NCI-H2107 treated with DMSO at 0.1 percent for 48 hours (cell line): ENCODE measurements at regions not wholly inside any gene's neighbourhood (a gene's known extent, or its start where the extent isn't known, plus 50 kb on each side); places are given as distances from the start of the nearest gene placed in this dataset.

Experiments
- DNase-seq: peaks from one replicate; lab custom pipeline; 2025; ENCODE audit not compliant: unreplicated experiment; lab: John Stamatoyannopoulos, UW

DNA sequence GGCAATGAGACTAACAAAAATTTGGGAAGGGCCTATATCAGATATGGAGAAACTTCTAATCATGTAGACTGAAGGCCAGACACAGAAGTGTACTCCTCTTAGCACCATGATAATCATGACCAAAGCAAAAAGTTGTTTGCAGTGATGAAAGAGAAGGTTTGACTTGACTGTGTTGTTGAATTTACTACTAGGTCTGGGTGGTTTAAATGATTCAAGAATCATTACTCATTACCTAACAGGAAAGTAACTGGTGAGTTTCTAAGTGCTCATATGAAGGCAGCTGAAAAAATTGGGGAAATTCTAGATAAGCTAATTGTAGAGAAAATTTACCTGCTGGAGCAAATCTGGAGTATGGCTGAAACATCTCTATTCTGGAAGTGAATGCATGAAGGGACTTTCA lies 451.5 kb upstream of the SORCS1 start:
- no peak for DNase-seq

DNA sequence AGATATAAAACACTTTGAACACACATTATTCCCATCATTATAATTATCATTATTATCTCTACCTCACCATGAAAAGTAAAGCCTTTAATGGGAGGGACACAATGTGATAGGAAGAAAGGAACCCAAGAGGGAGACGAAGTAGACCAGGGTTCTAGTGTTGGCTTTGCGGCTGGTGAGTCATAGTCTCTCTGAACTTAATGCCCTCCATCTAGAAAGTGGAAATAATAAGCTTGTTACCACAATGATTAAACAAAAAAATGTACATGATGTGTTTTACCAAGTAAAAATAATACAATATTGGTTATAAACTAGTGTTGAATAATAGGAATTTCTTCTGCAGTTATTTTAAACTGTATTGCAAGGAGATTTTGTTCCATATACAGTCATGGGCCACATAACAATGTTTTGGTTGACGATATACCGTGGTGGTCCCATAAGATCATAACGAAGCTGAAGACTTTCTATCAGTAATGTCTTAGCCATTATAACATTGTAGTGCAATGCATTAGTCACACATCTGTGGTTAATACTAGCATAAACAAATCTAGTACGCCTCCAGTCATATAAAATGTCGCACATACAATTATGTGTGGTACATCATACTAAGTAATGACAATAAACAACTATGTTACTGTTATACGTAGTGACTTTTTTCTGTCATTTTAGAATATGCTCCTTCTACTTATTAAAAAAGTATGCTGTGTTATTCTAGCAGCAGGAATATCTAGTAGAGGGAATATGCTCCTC lies 450.6 kb upstream of the SORCS1 start:
- DNase-seq, result no peak

DNA sequence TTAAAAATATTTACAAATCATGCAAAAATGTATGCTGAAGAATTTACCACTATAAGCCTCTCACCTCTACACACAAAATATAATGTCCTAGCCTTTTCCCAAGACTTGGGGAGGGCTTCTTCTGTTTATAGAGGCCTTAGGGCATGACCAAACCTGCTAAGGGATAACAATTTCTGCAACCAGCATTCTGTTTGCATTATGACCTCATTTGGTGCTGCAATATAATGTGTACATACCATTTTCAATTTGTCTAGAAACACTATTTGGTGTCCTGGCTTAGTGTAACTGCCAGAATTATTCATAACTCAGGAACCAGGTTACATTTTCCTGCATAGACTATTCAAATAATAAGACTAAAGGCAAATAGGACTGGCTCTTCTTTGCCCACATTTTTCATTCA lies 446.6 kb upstream of the SORCS1 start:
- DNase-seq, result no peak

DNA sequence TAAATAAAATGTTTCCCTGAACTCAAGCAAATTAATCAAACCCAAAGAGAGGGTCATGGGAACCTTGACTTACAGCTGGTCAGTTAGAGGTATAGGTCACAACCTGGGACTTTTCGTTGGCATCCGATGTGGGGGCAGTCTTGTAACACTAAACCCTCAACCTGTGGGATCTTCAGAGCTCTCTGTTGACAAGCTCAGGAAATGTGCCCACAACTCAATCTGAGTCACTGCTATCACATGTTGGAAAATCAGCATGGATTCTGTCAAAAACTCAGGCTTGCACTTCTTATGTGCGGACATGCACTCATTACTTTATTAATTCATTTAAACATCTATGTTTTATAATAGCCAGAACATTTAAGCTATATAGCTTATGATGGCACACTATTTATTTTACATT lies 424.6 kb upstream of the SORCS1 start:
- no peak for DNase-seq

DNA sequence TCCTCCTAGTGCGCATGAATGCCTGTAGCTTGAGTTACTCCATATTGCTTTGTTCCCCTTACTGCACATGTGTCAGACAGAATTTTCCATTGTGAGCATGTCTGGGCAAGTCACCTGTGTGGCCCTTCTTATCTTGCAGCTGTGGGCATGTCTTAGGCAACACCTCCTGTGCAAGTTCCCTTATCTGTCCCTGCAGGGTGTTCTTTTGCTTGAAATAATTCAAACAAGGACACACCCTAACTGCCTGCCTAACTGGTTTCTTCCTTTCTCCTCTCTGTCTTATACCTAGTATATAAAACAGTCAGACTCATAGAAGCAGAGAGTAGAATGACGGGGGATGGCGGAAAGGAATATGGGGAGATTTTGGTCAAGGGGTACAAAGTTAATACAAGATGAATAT lies 421.1 kb upstream of the SORCS1 start:
- no peak for DNase-seq

DNA sequence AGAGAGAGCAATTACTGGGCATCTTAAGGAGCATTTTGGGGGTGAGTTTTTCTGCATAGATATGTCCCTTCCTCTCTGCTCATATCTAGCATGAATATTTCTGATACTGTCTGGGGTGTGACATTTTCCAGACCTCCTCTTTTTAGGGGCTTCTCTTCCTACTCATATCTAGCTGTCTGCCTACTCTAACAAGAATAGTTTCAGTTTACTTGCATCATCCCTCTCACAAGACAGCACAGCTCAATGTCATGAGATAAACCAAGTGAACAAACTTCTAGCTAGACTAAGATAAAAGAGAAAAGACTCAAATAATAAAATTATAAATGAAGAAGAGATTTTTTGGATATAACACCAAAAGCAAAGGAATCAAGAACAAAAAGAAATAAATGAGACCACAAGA lies 419.5 kb upstream of the SORCS1 start:
- DNase-seq, result no peak

DNA sequence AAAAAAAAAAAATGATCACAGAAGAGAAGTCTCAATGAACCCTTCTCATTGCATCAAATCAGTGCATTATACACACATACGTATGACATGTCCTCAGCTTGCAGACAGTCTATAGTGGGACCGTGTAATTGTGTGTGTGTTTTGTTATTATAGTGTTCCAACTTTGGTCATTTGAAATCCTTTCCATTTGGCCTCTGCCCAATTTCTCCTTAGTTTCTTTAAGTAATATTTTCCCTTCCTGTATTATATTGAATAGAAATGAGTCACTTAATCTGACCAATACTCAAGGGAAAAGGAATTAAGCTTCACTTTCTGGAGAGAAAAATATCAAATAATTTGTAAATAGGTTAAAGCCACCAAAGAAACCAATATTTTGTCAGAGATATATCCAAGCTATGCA lies 415.5 kb upstream of the SORCS1 start:
- no peak for DNase-seq

DNA sequence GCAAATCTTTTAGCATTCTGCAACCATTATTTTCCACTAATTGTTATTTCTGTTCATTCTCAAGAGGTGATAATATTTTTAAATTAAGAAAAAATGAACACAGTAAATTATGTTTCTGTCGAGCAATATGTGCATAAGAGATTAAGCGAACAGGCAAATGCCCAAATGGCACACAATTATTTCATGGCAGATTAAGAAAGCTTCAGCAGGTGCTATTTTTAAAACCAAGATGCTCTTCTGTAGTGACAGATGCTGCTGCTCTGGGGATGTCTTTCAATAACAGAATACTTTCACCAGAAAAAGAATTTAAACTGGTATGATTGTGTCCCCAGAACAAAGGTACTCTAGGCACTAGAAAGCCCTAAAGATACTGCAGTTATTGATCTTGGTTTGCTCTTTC lies 412.7 kb upstream of the SORCS1 start:
- DNase-seq, result no peak

DNA sequence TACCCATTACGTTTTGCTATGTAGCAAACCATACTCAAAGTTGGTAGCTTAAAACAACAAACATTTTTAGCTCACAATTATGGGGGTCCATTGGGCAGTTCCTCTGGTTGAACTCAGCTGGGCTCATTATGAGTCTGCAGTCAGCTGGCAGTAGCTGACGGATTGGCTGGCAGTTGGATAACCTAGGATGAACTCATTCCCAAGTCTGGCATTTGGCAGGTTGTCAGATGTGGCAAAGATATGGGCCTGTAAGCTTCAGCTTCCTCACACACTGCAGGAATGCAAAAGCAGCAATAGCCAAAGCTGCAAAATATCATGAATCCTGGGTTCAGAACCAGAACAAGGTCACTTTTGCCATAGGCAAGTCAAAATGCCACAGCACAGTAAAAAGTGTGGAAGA lies 412.2 kb upstream of the SORCS1 start:
- DNase-seq, result no peak

DNA sequence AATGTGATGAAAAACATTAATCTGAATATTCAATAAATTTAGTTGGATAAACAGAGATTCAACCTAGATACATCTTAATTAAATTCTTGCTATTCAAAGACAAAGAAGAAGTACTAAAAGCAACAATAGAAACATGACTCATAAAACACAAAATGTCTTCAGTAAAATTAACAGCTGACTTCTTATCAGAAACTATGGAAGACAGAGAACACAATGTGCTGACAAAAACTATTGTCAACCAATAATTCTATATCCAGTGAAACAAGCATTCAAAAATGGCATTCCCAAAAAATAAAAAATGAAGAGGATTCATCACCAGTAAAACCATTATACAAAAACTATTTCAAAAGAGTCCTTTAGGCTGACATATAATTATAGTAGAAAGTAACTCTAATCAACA lies 400.5 kb upstream of the SORCS1 start:
- DNase-seq, result no peak

DNA sequence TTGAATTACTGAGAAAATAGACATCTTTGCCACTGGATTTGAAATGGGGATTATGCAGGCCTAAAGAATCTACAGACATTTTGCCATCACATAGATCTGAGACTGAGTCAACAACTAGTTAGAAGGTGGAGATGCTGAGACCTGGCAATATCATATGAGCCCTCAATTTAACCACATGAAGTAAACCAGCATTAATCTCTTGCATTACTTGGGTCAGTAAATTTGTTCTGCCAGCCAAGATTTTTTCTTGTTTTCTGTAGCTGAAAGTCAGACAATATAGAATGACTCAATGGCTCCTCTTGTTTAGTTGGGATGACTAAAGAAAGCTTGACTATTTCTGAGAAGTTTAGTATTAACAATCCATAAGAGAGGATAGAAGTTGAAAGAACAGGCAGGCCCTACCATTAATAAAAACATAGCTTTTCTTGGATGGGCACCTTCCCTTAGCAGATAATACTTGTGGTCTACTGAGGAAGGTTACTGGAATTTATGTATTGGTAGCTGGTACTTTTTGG lies 396.7 kb upstream of the SORCS1 start:
- no peak for DNase-seq

DNA sequence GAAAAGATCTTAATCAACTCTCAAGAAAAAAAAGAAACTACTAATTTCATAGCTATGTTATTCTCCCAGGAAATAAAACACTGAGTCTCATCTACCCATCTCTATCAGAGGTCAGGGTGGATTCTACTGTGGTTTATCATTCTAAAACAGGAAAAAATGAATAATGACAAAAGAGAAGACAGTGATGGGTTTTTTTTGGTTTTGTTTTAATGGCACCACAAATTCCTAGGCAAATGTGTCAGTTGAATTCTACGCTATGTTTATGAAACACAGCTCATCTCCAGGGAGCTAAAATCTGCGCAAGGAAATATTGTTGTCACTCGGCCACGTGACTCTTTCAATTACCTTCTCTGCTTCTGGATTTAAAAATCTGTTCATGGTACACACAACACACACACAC lies 393.4 kb upstream of the SORCS1 start:
- DNase-seq, result no peak

DNA sequence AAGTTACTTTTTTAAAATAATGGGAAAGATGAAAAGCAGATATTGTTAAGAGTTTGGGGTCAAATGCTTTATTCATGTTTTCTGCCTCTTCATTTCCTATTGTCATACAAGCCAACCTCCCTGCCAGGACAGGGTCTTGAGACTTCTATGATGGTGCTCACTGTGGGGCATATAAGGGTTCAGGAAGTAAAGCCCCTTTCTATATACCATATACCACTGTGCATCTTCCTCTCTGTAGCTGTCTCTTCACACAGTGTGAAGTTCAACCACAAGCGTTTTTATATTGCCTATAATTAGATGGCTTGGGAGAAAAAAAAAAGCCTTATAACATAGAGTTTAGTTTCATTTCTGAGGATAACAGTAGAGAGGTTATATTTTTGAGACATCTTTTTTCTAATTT lies 389.8 kb upstream of the SORCS1 start:
- no peak for DNase-seq

DNA sequence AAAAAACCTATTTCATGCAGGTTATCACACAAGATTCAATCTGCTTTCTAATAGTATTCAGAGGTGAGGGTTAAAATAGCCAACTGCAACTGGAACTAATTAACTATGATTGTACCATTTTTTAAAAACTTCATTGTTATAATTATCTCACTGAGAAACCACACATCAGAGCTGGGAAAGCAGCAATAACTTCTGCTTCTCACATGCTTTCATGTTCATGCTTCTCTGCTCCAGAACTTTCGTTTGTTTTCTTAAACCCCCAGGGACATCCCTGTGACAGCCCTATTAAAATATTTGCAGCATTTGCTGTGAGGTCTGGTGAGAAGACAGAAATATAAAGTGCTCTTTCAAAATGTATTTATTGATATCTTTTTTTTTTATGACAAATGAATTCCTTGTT lies 389.0 kb upstream of the SORCS1 start:
- DNase-seq, result no peak

DNA sequence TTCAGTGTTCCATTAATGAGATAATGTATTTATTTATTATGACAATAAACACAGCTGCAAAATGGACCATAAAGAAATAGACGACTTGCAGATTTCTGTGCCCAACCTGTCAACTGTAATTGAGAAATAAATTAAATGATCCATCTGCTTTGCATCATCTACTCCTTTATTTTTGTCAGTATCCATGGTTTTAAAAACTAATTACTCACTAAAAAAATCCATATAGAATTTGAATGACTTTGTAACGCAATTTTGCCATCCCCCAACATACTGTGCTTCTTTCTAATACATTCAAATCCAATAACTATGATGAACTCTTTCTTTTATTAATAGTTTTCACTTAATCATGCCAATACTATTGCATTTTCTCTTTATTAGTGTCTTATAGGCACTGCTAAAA lies 388.5 kb upstream of the SORCS1 start:
- no peak for DNase-seq

DNA sequence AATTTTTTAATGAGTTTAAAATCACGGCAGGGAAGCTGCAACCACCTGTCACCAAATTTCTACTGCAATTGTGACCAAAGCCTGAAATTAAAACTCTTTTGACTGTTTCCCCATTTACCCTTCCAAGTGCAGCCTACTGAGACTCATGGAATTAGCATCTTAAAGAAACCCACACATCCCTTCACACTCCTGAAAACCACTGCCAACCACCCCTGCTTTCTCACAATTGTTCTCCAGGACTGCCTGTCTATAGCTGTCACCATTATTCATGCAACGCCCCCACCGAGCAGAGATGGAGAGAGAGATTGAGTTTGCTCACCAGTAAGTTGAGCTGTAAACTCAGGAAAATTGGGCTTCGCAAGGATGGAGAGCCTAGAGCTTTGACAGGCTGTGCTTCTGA lies 383.8 kb upstream of the SORCS1 start:
- DNase-seq, result no peak

DNA sequence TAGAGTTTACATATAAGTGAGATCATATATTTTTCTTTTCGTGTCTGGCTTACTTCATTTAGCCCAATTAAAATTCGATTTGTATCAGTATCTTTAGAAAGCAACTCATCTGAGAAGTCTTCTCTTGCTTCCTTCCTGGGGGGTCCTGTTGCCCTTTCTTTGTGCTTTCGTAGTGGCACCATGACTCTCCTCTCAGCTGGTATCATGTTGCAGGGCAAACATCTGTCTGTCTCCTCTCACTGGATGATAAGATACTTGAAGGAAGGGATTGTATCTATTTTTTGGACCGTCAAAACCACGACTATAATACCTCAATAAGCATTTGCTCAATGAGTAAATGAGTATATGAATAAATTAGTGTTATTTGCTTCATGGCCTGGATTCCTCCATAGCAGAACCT lies 382.5 kb upstream of the SORCS1 start:
- no peak for DNase-seq

DNA sequence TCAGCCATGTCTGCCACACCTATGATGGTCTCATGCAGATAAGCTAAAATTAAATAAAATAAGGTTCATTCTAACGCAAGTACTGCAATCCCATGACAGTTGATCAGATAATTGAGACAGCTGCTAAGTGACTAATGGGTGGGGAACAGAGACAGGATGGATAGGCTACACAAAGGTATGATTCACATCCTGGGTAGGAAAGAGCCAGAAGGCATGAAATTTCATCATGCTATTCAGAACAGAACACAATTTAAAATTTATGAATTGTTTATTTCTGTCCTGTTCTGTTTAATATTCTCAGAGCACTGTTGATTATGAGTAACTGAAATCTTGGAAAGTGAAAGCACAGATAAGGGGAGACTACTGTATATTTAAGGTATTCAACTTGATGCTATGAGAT lies 381.8 kb upstream of the SORCS1 start:
- no peak for DNase-seq

DNA sequence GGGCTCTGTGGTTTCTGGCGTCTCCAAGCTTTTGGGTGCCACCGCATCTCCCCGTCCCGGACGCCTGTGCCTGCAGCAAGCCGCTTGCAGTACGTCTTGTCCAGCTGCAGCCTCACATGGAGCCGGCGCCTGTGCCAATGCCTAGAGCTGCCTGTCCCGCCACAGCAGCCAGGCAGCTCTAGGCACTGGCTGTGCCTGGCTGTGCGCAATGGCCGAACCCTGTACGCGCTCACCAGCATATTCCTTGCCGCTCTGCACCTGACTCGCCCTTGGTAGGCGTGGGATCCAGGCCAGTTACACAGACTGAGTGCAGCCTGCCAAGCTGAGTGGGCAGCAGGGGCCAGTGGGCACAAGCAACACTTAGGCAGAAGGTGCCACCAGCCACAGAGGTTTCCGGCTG lies 381.2 kb upstream of the SORCS1 start:
- DNase-seq, result no peak

DNA sequence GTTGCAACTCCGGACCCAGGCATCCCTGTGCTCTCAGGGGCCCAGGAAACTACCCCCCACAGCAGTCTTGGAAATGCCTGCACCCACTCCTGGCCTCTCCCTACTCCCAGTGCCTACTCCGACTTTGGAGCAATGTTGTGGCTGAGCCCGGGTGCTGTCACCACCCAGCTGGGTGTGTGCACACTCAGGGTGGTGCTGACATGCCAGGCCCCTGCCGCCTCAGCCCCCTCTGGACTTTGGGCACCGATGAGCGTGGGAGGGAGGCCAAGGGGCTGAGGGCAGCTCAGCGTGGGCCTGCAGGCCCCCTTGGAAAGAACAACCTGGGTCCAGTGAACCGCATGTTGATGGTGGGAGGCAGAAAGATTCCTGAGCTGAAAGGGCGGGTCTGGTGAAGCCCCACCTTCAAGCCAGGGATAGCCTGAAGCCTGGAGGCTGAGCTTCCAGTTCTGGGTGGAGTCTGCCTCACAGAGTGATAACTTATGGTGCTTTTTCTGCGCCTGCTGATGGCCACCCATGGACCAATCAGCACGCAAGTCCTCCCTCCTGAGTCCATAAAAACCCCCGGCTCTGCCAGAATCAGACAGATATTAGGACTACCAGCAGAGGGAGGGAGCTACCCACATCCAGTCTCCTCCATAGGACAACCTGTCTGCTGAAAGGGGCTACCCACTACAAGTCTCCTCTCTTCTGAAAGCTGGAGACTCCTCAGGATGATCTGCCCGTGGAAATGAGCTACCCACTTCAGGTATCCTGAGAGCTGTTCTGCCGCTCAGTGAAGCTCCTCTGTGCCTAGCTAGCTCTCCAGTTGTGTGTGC lies 380.4 kb upstream of the SORCS1 start:
- no peak for DNase-seq

DNA sequence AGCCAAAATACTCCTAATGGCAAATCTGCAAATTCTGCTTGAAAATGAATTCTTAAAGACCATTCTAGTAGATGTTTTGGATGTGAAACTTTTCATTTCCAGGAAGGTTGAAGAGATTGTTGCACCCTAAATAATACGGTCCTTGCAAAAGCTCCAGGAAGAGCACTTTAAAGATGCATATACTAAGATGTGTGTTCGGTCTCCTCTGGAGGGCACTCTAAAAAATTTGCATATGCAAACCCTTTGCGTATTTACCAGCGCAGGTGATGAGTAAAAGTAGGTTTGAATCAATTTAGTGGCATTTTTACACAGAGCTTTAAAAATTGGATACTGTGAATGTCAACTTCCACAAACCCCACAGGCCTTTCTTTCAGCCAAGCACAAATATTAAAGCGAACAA lies 378.1 kb upstream of the SORCS1 start:
- no peak for DNase-seq

DNA sequence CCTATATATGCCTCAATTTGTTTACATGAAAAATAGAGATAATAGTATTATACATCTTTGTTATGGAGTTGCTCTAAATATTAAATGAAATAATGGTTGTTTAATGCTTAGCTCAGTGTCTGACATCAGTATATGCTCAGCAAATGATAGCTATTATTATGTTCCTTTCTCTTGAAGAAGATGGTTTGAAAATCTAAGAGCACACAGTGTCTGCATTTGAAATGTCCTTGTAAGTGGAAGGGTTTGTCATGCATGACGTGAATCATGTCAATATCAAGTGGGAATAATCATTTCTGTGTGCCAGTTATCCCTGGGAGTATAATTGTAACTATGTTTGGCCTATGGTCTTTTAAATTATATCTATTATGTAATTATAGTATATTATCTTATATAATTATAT lies 377.5 kb upstream of the SORCS1 start:
- DNase-seq, result no peak

DNA sequence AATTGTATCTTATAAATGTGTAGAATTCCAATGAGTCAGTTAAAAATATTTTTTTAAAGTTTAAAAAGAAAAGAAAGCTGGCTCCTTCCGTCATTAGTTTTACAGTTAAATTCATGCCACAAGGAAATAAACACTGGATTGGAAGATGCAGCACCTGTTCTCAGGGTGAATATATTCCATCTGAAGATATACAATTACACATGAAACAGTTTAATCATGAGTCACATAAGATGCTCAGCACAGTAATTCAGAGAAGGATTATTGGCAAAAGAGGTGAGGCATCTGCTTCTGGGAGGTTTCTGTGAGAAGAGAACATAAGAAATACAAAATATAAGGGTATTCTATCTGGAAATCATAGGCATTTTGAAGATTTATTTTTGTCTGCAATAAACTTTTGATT lies 376.5 kb upstream of the SORCS1 start:
- DNase-seq, result no peak
